22Rv1 (cell line): ENCODE measurements at regions not wholly inside any gene's neighbourhood (a gene's known extent, or its start where the extent isn't known, plus 50 kb on each side); places are given as distances from the start of the nearest gene placed in this dataset.

Experiments
- ZFX ChIP-seq: fragments of 450-650 bp; IDR thresholded peaks from 2 replicates; pipeline ENCODE4 v1.6.1; 2017; ENCODE audit warnings: antibody characterized with exemption, borderline replicate concordance
- TF ChIP-seq, protein P1 (sequence below): fragments of 450-650 bp; IDR thresholded peaks from 2 replicates; pipeline ENCODE4 v1.5.1; 2017; ENCODE audit warnings: mild to moderate bottlenecking

DNA sequence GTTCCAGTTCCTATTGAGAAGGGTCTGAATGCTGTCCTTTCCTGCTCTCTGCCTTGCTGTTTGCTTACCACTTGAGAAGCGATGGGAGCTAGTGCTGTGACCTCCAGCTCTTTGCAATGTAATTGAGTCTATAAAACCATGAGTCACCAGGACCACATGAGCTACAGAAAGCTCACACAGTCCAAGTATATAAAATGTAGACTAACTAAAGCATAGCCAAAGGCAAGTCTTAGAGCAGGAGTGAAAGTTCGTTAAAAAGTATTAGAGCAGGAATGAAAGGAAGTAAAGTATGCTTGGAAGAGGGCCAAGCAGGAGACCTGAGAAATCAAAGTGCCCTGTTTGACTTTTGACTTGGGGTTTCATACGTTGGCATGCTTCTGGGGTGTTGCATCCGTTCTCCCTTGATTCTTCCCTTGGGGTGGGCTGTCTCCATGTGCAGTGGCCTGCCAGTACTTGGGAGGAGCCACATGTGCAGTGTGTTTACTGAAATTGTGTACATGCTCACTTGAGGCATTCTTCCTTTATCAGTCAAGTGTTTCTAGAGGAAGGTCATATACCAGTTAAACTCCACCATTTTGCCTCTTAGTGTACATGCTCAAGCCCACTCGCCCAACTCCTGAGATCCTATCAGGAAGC is 71.3 kb upstream of the KIT start:
- TF ChIP-seq, protein P1, sequence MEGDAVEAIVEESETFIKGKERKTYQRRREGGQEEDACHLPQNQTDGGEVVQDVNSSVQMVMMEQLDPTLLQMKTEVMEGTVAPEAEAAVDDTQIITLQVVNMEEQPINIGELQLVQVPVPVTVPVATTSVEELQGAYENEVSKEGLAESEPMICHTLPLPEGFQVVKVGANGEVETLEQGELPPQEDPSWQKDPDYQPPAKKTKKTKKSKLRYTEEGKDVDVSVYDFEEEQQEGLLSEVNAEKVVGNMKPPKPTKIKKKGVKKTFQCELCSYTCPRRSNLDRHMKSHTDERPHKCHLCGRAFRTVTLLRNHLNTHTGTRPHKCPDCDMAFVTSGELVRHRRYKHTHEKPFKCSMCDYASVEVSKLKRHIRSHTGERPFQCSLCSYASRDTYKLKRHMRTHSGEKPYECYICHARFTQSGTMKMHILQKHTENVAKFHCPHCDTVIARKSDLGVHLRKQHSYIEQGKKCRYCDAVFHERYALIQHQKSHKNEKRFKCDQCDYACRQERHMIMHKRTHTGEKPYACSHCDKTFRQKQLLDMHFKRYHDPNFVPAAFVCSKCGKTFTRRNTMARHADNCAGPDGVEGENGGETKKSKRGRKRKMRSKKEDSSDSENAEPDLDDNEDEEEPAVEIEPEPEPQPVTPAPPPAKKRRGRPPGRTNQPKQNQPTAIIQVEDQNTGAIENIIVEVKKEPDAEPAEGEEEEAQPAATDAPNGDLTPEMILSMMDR: no peak
- no peak for TF ChIP-seq ZFX
